Pons (tissue), 1 donor: ENCODE measurements at regions not wholly inside any gene's neighbourhood (a gene's known extent, or its start where the extent isn't known, plus 50 kb on each side); places are given as distances from the start of the nearest gene placed in this dataset.
A peak's percentile ranks its signal among the peaks of the same experiment; 100 is the strongest.

Experiments used
- DNase-seq: peaks from one replicate; pipeline ENCODE4 v3.0.0-alpha.2; 2016; ENCODE audit warnings: low spot score

DNA sequence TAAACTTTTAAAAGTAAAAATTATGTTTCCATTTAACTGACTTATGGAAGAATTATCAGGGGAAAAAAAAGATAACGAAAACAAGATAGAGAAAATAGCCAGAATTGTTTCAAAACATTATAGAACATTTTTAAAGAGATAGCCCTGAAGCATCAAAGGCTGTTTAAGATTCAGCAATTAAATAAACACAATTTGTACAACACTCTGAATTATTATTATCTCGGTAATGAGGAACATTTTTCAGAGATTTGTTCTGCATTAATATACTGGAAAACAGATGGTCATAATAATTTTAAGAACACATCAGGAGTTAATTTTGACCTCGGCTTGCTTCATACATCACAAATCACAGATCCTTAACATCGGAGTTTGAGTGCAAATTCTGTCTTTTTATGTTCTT, 643.8 kb downstream of the SORCS1 start:
- DNase-seq: no peak

DNA sequence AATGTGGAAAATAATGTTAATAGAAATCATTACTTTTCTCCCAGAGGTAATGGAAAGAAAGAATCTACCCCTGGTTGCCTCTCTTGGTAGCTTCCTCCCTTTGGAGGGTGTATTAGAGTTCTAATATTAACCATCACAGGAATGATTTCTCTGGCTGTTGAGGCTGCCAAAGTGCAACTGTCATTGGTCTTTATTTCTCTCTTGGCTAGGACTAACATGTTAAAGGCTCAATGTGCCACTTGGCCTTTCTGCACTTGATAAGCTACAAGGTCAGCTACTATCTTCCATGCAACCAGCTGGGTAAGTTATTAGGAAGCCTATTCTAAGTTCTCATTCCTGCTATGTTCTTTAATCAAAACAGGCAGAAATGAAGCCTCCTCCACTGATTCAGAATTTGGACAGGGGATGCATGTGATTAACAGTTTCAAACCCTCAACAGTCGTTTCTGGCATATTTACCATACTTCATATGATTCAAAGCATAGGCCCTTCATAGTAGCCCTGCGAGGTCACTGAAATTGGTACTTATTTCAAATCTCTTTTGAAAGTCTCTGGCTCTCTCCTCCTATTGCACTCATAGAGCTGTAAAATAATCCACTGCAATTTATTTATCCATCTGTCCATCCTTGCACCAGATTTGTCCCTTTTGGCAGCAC, 645.0 kb downstream of the SORCS1 start:
- no peak for DNase-seq

DNA sequence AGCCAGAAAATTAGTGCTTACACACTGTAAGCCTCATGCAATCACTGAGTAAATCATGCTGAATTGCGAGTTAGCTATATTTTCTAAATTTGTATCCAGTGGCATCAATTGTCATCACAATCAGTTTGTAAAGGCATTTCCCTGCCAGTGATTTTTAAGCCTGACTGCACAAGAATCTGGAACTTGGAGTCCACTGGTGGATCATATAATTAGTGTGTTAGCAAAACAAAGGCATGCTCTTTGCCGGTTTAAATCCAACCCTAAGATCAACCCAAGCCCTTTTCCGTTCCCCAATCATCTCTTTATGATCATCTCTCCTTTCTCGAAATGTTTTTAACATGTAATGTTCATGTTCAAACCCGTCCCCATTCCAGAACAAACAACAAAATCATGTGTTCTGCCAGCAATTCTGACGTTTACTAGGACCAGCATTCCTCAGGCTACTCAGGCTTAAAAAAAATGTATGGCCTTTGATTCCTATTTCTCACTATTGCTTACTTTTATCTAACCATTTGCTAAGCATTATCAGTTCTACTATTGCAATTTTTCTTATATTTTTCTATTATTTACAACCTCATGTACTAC, 649.2 kb downstream of the SORCS1 start:
- no peak for DNase-seq

DNA sequence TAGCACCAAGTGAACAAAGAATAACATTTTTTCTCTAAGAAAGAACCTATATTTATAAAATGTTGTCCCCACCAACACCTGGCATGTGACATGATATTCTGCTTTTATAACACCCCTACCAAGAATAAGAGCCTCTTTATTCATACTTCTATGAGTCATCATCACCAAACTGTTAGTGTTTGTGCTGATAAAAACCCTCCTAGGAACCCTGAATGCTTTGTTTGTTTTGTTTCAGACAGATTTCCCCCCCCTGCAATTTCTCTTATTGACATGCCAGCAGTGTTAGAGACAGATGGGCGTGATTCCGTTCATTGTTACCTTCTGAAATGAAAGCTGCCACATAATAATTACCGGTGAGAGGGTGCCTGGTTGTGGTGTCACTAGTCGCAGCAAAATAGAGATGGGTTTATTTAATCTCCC, 651.1 kb downstream of the SORCS1 start:
- DNase-seq: peak; percentile 95

- no peak for DNase-seq
Measured at GRCh38 chr10:106511917-106512316, 652.6 kb downstream of the SORCS1 start.

DNA sequence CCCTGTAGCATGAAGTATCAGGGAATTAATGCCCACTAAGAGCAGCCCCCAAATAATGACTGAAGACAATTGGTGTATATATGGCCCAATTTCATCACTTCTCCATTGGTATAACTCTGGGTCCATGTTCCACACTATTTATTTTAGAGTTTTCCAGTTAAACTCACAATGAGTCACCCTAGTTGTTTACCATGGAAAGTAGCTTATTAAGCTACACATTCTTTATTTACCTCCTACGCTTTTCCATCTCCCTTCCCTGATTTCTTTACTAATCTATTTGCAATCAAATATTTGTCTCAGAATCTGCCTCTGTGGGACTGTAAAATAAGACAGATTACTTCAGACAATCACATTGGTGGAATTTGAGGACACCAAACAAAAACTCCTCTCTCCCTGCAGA, 655.6 kb downstream of the SORCS1 start:
- no peak for DNase-seq

DNA sequence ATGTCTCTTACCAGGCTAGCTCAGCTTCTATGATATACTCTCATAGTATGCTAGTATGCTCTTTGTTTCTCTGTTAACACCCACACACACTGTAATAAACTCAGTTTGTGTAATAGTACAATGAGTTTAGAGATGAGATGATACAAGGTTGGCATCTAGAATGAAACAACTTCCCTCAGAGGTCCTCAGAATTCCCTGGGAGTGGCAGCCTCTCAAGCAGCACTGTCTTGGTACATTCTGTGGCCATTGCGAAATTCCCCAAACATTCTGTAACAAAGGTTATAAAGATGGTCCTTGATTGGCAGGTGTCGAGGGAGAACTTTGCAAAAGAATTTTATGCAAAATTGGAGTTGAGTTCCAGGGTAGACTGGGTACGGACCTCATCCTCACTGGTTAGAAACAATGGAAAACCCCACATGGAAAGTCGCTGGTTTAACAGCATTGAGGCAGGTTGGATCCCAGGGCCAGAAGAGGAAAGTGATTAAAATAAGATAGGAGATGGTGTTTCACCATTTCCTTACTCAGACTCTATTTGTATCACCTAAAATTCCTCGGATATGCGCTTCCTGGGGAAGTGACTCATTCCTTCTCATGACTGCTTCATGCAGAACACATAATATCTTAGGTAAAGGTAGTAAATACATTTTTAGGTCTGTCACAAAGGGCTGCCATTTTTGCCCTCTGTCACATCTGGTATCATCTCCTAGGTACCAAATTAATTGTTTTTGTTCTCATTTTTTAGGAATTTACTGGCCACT, 657.8 kb downstream of the SORCS1 start:
- no peak for DNase-seq

GRCh38 chr10:106504536-106504935, 660.0 kb downstream of the SORCS1 start:
- no peak for DNase-seq

DNA sequence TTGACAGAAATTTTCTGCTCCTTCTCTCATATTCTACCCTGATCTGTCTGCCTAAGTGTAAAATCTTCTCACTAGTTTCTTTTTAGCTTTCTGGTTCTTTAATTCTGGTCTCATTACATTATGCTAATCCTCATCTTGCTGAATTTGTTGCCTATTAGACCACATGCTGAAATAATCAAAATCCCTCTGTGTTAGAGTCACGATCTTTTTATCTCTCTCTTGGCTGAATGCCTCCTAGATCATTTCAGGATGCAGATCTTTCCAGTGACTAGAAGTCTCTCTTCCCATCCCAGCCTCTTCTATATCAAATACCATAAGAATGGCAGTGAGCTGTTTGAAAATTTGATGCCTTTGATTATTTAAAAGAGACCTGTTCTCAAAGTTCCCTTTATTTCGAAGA, 661.9 kb downstream of the SORCS1 start:
- DNase-seq: no peak

GRCh38 chr10:106500925-106501525, 663.5 kb downstream of the SORCS1 start:
- DNase-seq: no peak

GRCh38 chr10:106500041-106500924, 664.2 kb downstream of the SORCS1 start:
- no peak for DNase-seq

- DNase-seq: no peak
Measured at GRCh38 chr10:106499448-106499847, 665.1 kb downstream of the SORCS1 start.

GRCh38 chr10:106498675-106499074, 665.8 kb downstream of the SORCS1 start:
- DNase-seq: no peak

DNA sequence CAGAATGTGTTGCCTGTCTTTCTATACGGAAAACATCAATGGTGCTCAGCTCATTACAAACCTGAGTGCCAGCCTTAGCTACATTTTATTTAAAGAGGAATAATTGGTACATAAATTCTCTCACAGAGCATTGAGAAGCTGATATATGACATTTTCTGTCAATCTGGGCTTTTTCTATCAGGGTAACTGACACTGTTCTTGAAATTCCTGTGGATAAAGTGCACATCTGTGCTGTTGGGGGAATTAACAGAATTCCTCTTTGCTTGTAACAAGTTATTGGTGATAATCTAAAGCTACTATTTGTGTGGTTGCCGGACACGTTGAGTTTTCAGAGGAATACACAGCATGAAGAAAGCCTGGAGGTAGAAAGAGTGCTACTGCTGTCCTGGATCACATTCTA, 668.6 kb downstream of the SORCS1 start:
- DNase-seq: no peak

- peak; percentile 22 for DNase-seq
Measured at GRCh38 chr10:106493751-106494150, 670.8 kb downstream of the SORCS1 start.

- no peak for DNase-seq
Measured at GRCh38 chr10:106493226-106493625, 671.3 kb downstream of the SORCS1 start.

DNA sequence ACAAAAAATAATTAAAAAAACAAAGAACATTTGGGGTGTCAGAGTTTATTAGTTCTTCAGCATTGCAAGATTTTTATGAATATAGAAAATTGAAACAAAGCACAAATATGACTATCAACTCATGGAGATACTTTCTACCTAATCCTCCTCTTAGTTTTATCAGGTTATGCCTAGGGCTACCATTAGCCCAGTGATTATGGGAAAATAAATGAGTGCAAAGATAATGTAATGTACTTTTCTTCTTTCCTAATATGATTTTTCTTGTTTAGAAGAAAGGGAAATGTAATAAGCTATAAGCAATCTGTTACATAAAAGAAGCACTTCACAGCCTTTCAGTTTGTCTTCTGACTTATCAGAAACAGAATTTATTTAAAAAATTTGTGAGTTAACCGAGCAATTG, 676.8 kb downstream of the SORCS1 start:
- DNase-seq: no peak

DNA sequence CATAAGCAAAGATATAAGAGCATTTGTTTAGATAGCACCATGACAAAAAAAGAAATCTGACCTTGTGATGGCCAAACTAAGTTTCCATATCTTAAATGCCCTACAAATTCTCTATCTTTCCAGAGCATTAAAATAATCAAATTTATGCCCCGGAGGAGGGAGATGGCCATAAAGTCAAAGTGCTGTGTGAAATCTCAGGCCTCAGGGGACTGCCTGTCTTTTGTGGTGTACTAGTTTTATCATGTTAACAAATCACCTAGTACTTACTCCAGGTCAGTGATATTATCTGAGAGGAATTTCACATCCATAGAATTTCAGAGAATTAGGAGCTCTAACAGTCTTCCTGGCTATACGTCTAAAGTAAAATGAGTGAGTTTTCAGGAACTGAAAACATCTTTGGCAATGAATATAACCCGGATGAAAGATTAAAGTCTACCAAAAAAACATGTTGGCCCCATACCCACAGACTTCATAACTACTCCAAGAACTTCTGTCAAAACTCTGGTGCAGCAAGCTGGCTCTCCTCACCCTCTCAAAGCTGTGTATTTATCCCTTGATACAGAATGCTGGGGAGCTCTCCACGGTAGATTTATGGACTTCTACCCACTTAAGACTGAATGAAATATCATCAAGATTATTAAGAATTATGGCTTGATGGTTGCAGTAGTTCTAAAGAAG, 682.8 kb downstream of the SORCS1 start:
- no peak for DNase-seq

DNA sequence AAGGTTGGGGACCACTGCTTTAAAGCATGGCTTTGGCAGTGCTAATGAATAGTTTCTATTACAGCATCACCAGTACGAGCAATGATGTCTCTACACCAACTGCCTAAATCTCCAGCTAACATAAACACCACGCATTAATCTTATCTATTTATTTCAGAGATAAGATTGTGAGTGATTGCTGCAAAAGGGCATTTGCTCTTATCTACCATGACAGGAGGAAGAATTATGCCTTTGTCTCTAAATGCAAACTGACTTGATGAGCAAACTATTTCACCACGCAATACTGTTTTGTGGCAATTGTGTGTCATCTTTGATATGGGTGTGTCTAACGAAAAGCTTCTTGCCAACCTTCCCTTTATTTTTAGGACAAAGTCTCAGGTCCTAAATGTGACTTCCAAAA, 684.9 kb downstream of the SORCS1 start:
- no peak for DNase-seq

GRCh38 chr10:106474876-106475275, 689.6 kb downstream of the SORCS1 start:
- no peak for DNase-seq

GRCh38 chr10:106473129-106473685, 691.3 kb downstream of the SORCS1 start:
- DNase-seq: no peak
